OCI-LY7 (cell line): ENCODE measurements at regions not wholly inside any gene's neighbourhood (a gene's known extent, or its start where the extent isn't known, plus 50 kb on each side); places are given as distances from the start of the nearest gene placed in this dataset.
A peak's percentile ranks its signal among the peaks of the same experiment; 100 is the strongest.

Experiments used
- BruUV-seq: library from RNA; stranded (reverse); fragments of 400-500 nt; replicated peaks from 2 replicates; lab custom pipeline; 2021; lab: Mats Ljungman, UMichigan
- CTCF ChIA-PET: fragments of 300-600 bp; sonication (Branson Sonifier 250); formaldehyde crosslinking; loops from one replicate; lab custom pipeline; 2022; ENCODE audit warnings: antibody characterized with exemption; ENCODE audit not compliant: unreplicated experiment; lab: Charles Lee
- POLR2A ChIA-PET: fragments of 300-600 bp; sonication (Branson Sonifier 250); formaldehyde crosslinking; loops from one replicate; lab custom pipeline; 2022; ENCODE audit warnings: antibody characterized with exemption; lab: Charles Lee
- DNase-seq: peaks from one replicate; pipeline ENCODE4 v3.0.0-alpha.2; 2015; ENCODE audit warnings: low spot score
- H2AFZ ChIP-seq: fragments of 200-600 bp; sonication (generic), shearing (Covaris generic); 2 replicates; pipeline ENCODE4 v1.6.1; 2014; ENCODE audit warnings: mild to moderate bottlenecking, antibody characterized with exemption, low read length, moderate library complexity
- H3K27ac ChIP-seq: fragments of 200-600 bp; sonication (generic); 2 replicates; pipeline ENCODE4 v1.5.1; 2014; ENCODE audit warnings: mixed run types, low read depth, mild to moderate bottlenecking, moderate library complexity, low read length, inconsistent platforms; ENCODE audit not compliant: poor library complexity, severe bottlenecking
- H3K36me3 ChIP-seq: fragments of 200-600 bp; sonication (generic); 2 replicates; pipeline ENCODE4 v1.6.1; 2014; ENCODE audit warnings: mild to moderate bottlenecking, antibody characterized with exemption, low read length, moderate library complexity, mixed read lengths; ENCODE audit not compliant: insufficient read depth
- H3K4me1 ChIP-seq: fragments of 200-600 bp; sonication (generic); 2 replicates; pipeline ENCODE4 v1.5.1; 2014; ENCODE audit warnings: mild to moderate bottlenecking, low read length; ENCODE audit not compliant: insufficient read depth, poor library complexity, severe bottlenecking
- H3K4me2 ChIP-seq: fragments of 200-600 bp; sonication (generic); 2 replicates; pipeline ENCODE4 v1.6.1; 2014; ENCODE audit warnings: mild to moderate bottlenecking, low read length
- H3K4me3 ChIP-seq: fragments of 200-600 bp; sonication (generic); 2 replicates; pipeline ENCODE4 v1.5.1; 2014; ENCODE audit warnings: mild to moderate bottlenecking, low read depth, low read length; ENCODE audit not compliant: poor library complexity, severe bottlenecking
- H3K79me2 ChIP-seq: fragments of 200-600 bp; sonication (generic); 2 replicates; pipeline ENCODE4 v1.6.1; 2016; ENCODE audit warnings: low read depth, mild to moderate bottlenecking, low read length, moderate library complexity, mixed read lengths; ENCODE audit not compliant: insufficient read depth
- H3K9me2 ChIP-seq: fragments of 200-600 bp; sonication (generic); 2 replicates; pipeline ENCODE4 v1.6.1; 2016; ENCODE audit warnings: mild to moderate bottlenecking, low read length, mixed read lengths; ENCODE audit not compliant: insufficient read depth
- H3K9me3 ChIP-seq: fragments of 200-600 bp; sonication (generic); 2 replicates; pipeline ENCODE4 v1.6.1; 2014; ENCODE audit warnings: mild to moderate bottlenecking, mixed run types, low read length, mixed read lengths
- H4K20me1 ChIP-seq: fragments of 200-600 bp; sonication (generic); 2 replicates; pipeline ENCODE4 v1.6.1; 2014; ENCODE audit warnings: mild to moderate bottlenecking, antibody characterized with exemption, low read length, moderate library complexity, mixed read lengths; ENCODE audit not compliant: insufficient read depth
- EZH2phosphoT487 ChIP-seq: fragments of 200-600 bp; sonication (generic); IDR thresholded peaks from 2 replicates; pipeline ENCODE4 v1.6.1; 2018; ENCODE audit warnings: low read depth, borderline replicate concordance, mild to moderate bottlenecking, mixed run types, antibody characterized with exemption, low read length, moderate library complexity, mixed read lengths
- intact Hi-C: fragments of 100-400 bp; cut with micrococcal nuclease; formaldehyde crosslinking; loops from one replicate; pipeline ENCODE4 v1.10.0; 2022; ENCODE audit not compliant: unreplicated experiment
- TF ChIP-seq, protein P1 (sequence below): fragments of 200-600 bp; sonication (generic); conservative IDR thresholded peaks from 2 replicates; pipeline ENCODE4 v1.5.1; 2014; ENCODE audit warnings: mild to moderate bottlenecking, antibody characterized with exemption, low read length, moderate library complexity, mixed read lengths

DNA sequence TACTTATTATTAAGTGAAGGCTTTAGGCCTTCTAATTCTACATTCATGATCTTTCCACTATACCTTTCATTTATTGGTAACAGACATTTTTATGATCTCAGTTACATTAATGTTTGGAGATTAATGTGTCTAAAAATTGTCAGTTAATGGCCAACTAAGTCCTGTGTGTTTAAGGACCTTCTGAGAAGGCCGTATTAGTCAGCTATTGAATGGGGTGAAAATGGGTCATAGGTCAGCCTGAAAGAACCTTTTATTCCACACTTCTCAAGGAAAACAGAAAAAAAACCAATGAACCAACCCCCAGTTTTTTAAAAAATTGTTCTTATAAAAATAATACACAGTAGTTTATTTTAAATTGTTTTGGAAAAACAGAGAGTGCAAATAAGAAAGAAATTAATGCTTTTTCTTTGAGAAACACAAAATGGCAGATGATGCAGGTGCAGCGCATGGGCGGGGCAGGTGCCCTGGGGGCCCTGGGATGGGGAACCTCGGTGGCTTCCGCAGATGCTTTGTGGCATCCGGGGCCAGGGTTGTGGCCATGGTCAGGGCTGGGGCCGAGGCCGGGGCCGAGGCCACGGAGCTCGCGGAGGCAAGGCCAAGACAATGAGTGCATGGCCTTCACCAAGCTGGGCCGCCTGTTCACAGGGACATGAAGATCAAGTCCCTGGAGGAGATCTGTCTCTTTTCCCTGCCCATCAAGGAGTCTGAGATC, 141.9 kb downstream of the SPATA31D1 start:
- Histone ChIP-seq H3K4me2 (no peak overlapping the region), H3K9me2 (no peaks in the 10 kb centered on the region), H3K36me3 (peaks cover 9% of the 10 kb centered on the region; the same call in 1 of the 2 replicates), H2AFZ (no peak overlapping the region), H3K4me1 (peaks cover 67% of the 10 kb centered on the region), H3K27ac (peak overlapping the region; percentile 99), H3K79me2 (no peaks in the 10 kb centered on the region), H3K4me3 (no peak overlapping the region), H3K9me3 (peaks cover 9% of the 10 kb centered on the region), H4K20me1 (no peaks in the 10 kb centered on the region)
- BruUV-seq: no TSS peak
- CTCF ChIA-PET: interaction anchor here (1.1 kb wide), 1 partner anchor 20 kb away, joined by 3 read pairs; no protein-coding TSS in a partner anchor
- POLR2A ChIA-PET: interaction anchor here (0.5 to 8.7 kb wide), 13 partner anchors 9 to 165 kb away, joined by 3 to 109 read pairs (median 3); no protein-coding TSS in a partner anchor
- DNase-seq: no peak
- no peak for TF ChIP-seq EZH2phosphoT487
- TF ChIP-seq, protein P1, sequence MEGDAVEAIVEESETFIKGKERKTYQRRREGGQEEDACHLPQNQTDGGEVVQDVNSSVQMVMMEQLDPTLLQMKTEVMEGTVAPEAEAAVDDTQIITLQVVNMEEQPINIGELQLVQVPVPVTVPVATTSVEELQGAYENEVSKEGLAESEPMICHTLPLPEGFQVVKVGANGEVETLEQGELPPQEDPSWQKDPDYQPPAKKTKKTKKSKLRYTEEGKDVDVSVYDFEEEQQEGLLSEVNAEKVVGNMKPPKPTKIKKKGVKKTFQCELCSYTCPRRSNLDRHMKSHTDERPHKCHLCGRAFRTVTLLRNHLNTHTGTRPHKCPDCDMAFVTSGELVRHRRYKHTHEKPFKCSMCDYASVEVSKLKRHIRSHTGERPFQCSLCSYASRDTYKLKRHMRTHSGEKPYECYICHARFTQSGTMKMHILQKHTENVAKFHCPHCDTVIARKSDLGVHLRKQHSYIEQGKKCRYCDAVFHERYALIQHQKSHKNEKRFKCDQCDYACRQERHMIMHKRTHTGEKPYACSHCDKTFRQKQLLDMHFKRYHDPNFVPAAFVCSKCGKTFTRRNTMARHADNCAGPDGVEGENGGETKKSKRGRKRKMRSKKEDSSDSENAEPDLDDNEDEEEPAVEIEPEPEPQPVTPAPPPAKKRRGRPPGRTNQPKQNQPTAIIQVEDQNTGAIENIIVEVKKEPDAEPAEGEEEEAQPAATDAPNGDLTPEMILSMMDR: no peak
- intact Hi-C loops: no loop called here

DNA sequence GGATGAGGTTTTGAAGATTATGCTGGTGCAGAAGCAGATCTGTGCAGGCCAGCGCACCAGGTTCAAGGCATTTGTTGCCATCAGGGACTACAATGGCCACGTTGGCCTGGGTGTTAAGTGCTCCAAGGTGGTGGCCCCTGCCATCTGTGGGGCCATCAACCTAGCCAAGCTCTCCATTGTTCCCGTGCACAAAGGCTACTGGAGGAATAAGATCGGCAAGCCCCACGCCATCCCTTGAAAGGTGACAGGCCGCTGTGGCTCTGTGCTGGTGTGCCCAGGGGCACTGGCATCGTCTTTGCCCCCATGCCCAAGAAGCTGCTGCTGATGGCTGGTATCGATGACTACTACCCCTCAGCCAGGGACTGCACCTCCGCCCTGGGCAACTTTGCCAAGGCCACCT, 142.5 kb downstream of the SPATA31D1 start:
- Histone ChIP-seq H3K4me2 (peak overlapping the region; percentile 25; the same call in 1 of the 2 replicates), H3K9me3 (peaks cover 12% of the 10 kb centered on the region), H2AFZ (peak overlapping the region; percentile 95; the same call in 1 of the 2 replicates), H3K27ac (peak overlapping the region; percentile 54), H3K4me1 (peaks cover 61% of the 10 kb centered on the region), H3K9me2 (no peaks in the 10 kb centered on the region), H3K79me2 (no peaks in the 10 kb centered on the region), H3K4me3 (no peak overlapping the region), H3K36me3 (peaks cover 11% of the 10 kb centered on the region; the same call in 1 of the 2 replicates), H4K20me1 (no peaks in the 10 kb centered on the region)
- ChIA-PET POLR2A (interaction anchor here (0.6 to 8.7 kb wide), 10 partner anchors 9 to 83 kb away, joined by 3 to 109 read pairs (median 8); no protein-coding TSS in a partner anchor), CTCF (interaction anchor here (1.3 kb wide), 1 partner anchor 8 kb away, joined by 3 read pairs; no protein-coding TSS in a partner anchor)
- DNase-seq: no peak
- no TSS peak for BruUV-seq
- intact Hi-C loops: no loop called here
- no peak for TF ChIP-seq EZH2phosphoT487
- TF ChIP-seq, protein P1: no peak
